Endothelial cell of umbilical vein (primary cell): ENCODE measurements at regions not wholly inside any gene's neighbourhood (a gene's known extent, or its start where the extent isn't known, plus 50 kb on each side); places are given as distances from the start of the nearest gene placed in this dataset.
"Not testable (repeated sequence)": the region's sequence is repeated elsewhere in the genome, so short reads cannot be mapped to it uniquely, and the experiment has no call there.

ENCODE experiments used
- BruUV-seq: library from RNA; stranded (reverse); fragments of 400-500 nt; replicated peaks from 2 replicates; lab custom pipeline; 2021; lab: Mats Ljungman, UMichigan
- CTCF ChIA-PET: fragments of 300-600, 350-600 bp; sonication (Branson Sonifier 250); formaldehyde crosslinking; loops from one replicate; lab custom pipeline; 2021; ENCODE audit warnings: antibody characterized with exemption, inconsistent platforms; lab: Charles Lee
- POLR2A ChIA-PET: fragments of 300-600, 350-600 bp; sonication (Branson Sonifier 250); formaldehyde crosslinking; loops from one replicate; lab custom pipeline; 2021; ENCODE audit warnings: antibody characterized with exemption, inconsistent platforms; lab: Charles Lee
- DNase-seq: peaks from one replicate; pipeline ENCODE4 v3.0.0-alpha.2; 2011; ENCODE audit warnings: low read depth, low spot score
- FAIRE-seq: peaks from 2 replicates; lab custom pipeline; 2011; peaks lifted over from hg19 to GRCh38; lab: Jason Lieb, UNC
- H2AFZ ChIP-seq: 2 replicates; pipeline ENCODE4 v1.6.0; 2012; ENCODE audit warnings: low read depth, low read length, control low read depth, inconsistent platforms
- H3K27ac ChIP-seq: 2 replicates; pipeline ENCODE4 v1.5.1; 2011; ENCODE audit warnings: low read depth, mild to moderate bottlenecking, control low read depth, low read length, moderate library complexity; ENCODE audit not compliant: insufficient read depth
- H3K27me3 ChIP-seq, 2 experiments: 2 replicates each; pipeline versions ENCODE4 v1.6.0 to v1.6.1; 2011; ENCODE audit warnings: low read length in 2 of 2, mixed read lengths in 1 of 2; ENCODE audit not compliant: control insufficient read depth in 2 of 2, insufficient read depth in 2 of 2
- H3K36me3 ChIP-seq, 2 experiments: 2 replicates in 1 of 2; 3 replicates in 1 of 2; pipeline ENCODE4 v1.5.1; 2011; ENCODE audit warnings: low read length in 2 of 2, mild to moderate bottlenecking in 1 of 2, moderate library complexity in 1 of 2; ENCODE audit not compliant: control insufficient read depth in 2 of 2, insufficient read depth in 2 of 2; ENCODE audit errors: extremely low read depth in 1 of 2
- H3K4me1 ChIP-seq: 3 replicates; pipeline ENCODE4 v1.5.1; 2011; ENCODE audit warnings: mild to moderate bottlenecking, low read length; ENCODE audit not compliant: control insufficient read depth, insufficient read depth; ENCODE audit errors: extremely low read depth
- H3K4me2 ChIP-seq: 2 replicates; pipeline ENCODE4 v1.6.1; 2011; ENCODE audit warnings: low read length, control low read depth, mixed read lengths; ENCODE audit not compliant: insufficient read depth
- H3K4me3 ChIP-seq, 3 experiments: fragments of 200-600 bp in 1 of 3; sonication (generic), shearing (Covaris generic) in 1 of 3; replicated peaks in 1 of 3; 2 replicates each; pipeline ENCODE4 v1.5.1; 2011 to 2016; ENCODE audit warnings: control low read depth in 3 of 3, low read length in 3 of 3, mild to moderate bottlenecking in 2 of 3, inconsistent platforms in 1 of 3, low read depth in 1 of 3, moderate library complexity in 1 of 3; ENCODE audit not compliant: insufficient read depth in 1 of 3
- H3K79me2 ChIP-seq: 2 replicates; pipeline ENCODE4 v1.6.0; 2012; ENCODE audit warnings: low read length, inconsistent platforms; ENCODE audit not compliant: control insufficient read depth, insufficient read depth
- H3K9ac ChIP-seq: replicated peaks from 2 replicates; pipeline ENCODE3; 2011; ENCODE audit warnings: low read length, control low read depth; ENCODE audit not compliant: insufficient read depth; ENCODE audit errors: extremely low read depth
- H3K9me1 ChIP-seq: replicated peaks from 3 replicates; pipeline ENCODE4 v1.6.0; 2011; ENCODE audit warnings: mild to moderate bottlenecking, low read length; ENCODE audit not compliant: control insufficient read depth, insufficient read depth; ENCODE audit errors: extremely low read depth
- H3K9me3 ChIP-seq: replicated peaks from 2 replicates; pipeline ENCODE4 v1.5.1; 2012; ENCODE audit warnings: low read length, inconsistent platforms; ENCODE audit not compliant: control insufficient read depth, insufficient read depth
- H4K20me1 ChIP-seq: replicated peaks from 2 replicates; pipeline ENCODE3; 2011; ENCODE audit warnings: mild to moderate bottlenecking, low read length; ENCODE audit not compliant: control insufficient read depth, insufficient read depth; ENCODE audit errors: extremely low read depth
- dilution Hi-C: fragments of 300-500 bp; cut with MboI; formaldehyde crosslinking; loops from one replicate; pipeline ENCODE4 v1.15.0; 2019; ENCODE audit warnings: low sequenced_read_pairs; ENCODE audit not compliant: extremely low pct_ligation_motif_present
- intact Hi-C: fragments of 100-400 bp; cut with micrococcal nuclease; formaldehyde crosslinking; loops from one replicate; pipeline ENCODE4 v1.10.0; 2022
- TF ChIP-seq, protein P1 (sequence below), 2 donors: IDR thresholded peaks; 1 replicate in 1 of 2; 2 replicates in 1 of 2; pipeline ENCODE4 v1.5.1; 2011; ENCODE audit warnings: low read length in 2 of 2, mild to moderate bottlenecking in 2 of 2, moderate library complexity in 2 of 2, control low read depth in 1 of 2, inconsistent platforms in 1 of 2, low read depth in 1 of 2; ENCODE audit not compliant: insufficient read depth in 1 of 2; ENCODE audit errors: extremely low read depth in 1 of 2

GRCh38 chr16:29181921-29182411, 197.1 kb downstream of the LAT start:
- CTCF ChIA-PET, result interaction anchor here (1.3 kb wide), 1 partner anchor 14 kb away, joined by 4 read pairs; no protein-coding TSS in a partner anchor
- dilution Hi-C loops, H3K79me2 ChIP-seq, H3K4me1 ChIP-seq, H3K9me1 ChIP-seq, H3K27ac ChIP-seq, H3K4me2 ChIP-seq, POLR2A ChIA-PET, FAIRE-seq, H3K27me3 ChIP-seq, BruUV-seq, H3K9ac ChIP-seq, H2AFZ ChIP-seq, H3K4me3 ChIP-seq, DNase-seq, H3K9me3 ChIP-seq, H4K20me1 ChIP-seq, intact Hi-C loops, H3K36me3 ChIP-seq: not testable (repeated sequence)
- TF ChIP-seq, protein P1, sequence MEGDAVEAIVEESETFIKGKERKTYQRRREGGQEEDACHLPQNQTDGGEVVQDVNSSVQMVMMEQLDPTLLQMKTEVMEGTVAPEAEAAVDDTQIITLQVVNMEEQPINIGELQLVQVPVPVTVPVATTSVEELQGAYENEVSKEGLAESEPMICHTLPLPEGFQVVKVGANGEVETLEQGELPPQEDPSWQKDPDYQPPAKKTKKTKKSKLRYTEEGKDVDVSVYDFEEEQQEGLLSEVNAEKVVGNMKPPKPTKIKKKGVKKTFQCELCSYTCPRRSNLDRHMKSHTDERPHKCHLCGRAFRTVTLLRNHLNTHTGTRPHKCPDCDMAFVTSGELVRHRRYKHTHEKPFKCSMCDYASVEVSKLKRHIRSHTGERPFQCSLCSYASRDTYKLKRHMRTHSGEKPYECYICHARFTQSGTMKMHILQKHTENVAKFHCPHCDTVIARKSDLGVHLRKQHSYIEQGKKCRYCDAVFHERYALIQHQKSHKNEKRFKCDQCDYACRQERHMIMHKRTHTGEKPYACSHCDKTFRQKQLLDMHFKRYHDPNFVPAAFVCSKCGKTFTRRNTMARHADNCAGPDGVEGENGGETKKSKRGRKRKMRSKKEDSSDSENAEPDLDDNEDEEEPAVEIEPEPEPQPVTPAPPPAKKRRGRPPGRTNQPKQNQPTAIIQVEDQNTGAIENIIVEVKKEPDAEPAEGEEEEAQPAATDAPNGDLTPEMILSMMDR (IDR thresholded peaks at IDR 0.05; ENCODE audit: extremely low read depth in 1 of 2, insufficient read depth in 1 of 2, low read depth in 1 of 2, low read length in 2 of 2), result peak; percentile 9 to 28

DNA sequence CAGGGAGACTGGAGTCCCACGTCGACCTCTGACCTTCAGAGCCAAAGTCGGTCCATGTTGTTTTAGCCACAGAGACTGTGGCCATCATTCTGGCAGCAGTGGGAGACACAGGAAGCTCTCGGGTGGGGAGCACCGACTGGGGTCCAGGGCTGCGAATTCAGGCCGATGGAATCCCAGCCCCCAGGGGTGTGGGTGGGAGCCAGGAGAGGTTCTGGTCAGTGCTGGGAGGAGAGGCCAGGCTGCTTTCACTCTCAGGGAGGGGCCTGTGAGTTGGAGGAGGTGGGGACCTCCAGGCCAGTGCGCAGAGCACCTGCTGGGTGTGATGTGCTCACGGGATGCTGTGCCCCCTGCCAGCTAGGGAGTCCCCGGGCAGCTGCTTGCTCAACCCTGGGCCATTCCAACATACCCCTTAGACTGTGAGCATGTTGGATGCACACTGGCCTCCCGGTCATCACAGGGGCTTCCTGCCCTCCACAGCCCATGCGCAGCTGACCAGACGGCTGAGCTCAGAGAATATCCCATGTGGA, 196.5 kb downstream of the LAT start:
- H3K9ac ChIP-seq, H3K79me2 ChIP-seq, DNase-seq, H3K36me3 ChIP-seq, POLR2A ChIA-PET, BruUV-seq, H3K4me2 ChIP-seq, H3K27ac ChIP-seq, H3K4me1 ChIP-seq, FAIRE-seq, H3K9me1 ChIP-seq, H3K9me3 ChIP-seq, H2AFZ ChIP-seq, intact Hi-C loops, dilution Hi-C loops, H3K4me3 ChIP-seq, H4K20me1 ChIP-seq, H3K27me3 ChIP-seq: not testable (repeated sequence)
- CTCF ChIA-PET, result interaction anchor here (1.3 kb wide), 1 partner anchor 14 kb away, joined by 4 read pairs; no protein-coding TSS in a partner anchor

DNA sequence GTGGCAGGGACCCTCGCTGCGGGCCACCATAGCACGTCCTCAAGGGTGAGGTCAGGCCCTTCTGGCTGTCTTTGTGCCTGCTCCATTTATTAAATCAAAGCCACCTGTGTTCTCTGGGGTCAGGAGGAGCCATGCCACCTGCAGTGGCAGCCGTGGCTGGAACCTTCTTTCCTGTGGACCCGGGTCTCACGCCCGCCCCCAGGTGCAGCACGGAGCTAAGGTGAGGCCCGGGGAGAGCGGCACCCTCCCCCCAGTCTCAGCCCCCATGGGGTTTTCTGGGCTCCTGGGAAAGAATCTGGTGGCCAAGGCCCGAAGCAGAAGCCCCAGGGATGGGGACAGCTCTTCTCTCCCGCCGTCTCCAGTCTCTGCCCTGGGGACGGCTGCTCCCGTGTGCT, 195.4 kb downstream of the LAT start:
- POLR2A ChIA-PET, intact Hi-C loops, FAIRE-seq: not testable (repeated sequence)

More for the DNA sequence above, 195.4 kb downstream of the LAT start:
- H3K27ac ChIP-seq, H3K9me1 ChIP-seq, dilution Hi-C loops, H3K36me3 ChIP-seq, H3K9ac ChIP-seq, CTCF ChIA-PET, H3K79me2 ChIP-seq, BruUV-seq, H3K27me3 ChIP-seq, H2AFZ ChIP-seq, H3K4me1 ChIP-seq, H3K4me2 ChIP-seq, H3K4me3 ChIP-seq, DNase-seq, H4K20me1 ChIP-seq, H3K9me3 ChIP-seq: not testable (repeated sequence)
